DOHH2 (cell line): ENCODE measurements at regions not wholly inside any gene's neighbourhood (a gene's known extent, or its start where the extent isn't known, plus 50 kb on each side); places are given as distances from the start of the nearest gene placed in this dataset.

Experiments
- EZH2phosphoT487 ChIP-seq: fragments of 200-600 bp; sonication (generic); IDR thresholded peaks from 2 replicates; pipeline ENCODE4 v1.6.1; 2017; ENCODE audit warnings: borderline replicate concordance, mild to moderate bottlenecking, antibody characterized with exemption, low read length, moderate library complexity, mixed read lengths
- TF ChIP-seq, protein P1 (sequence below): fragments of 200-600 bp; sonication (generic); IDR thresholded peaks from one replicate; pipeline ENCODE4 v1.5.1; 2014; ENCODE audit warnings: antibody characterized with exemption, mild to moderate bottlenecking, low read depth, low read length; ENCODE audit not compliant: poor library complexity, severe bottlenecking

DNA sequence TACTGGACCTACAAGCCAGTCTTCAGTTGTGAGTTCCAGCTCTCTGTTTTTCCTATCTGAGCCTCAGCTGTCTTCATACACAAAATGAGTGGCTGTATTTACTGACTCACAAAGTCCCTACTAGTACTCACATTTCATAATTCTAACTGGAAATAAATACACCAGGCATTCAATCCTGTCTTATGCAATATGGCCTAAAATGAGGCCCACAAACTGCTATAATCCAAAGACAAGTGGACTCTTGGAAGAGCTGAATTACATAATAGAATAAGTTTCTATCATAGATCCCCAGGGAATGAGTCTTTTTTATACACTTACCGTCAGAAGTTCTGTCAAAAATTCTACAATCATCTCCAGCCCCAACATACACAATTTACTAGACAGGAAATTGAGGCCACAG lies 211.9 kb downstream of the LRRN1 start:
- TF ChIP-seq, protein P1, sequence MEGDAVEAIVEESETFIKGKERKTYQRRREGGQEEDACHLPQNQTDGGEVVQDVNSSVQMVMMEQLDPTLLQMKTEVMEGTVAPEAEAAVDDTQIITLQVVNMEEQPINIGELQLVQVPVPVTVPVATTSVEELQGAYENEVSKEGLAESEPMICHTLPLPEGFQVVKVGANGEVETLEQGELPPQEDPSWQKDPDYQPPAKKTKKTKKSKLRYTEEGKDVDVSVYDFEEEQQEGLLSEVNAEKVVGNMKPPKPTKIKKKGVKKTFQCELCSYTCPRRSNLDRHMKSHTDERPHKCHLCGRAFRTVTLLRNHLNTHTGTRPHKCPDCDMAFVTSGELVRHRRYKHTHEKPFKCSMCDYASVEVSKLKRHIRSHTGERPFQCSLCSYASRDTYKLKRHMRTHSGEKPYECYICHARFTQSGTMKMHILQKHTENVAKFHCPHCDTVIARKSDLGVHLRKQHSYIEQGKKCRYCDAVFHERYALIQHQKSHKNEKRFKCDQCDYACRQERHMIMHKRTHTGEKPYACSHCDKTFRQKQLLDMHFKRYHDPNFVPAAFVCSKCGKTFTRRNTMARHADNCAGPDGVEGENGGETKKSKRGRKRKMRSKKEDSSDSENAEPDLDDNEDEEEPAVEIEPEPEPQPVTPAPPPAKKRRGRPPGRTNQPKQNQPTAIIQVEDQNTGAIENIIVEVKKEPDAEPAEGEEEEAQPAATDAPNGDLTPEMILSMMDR = no peak
- TF ChIP-seq EZH2phosphoT487 = no peak
